GM23248 (cell line): ENCODE measurements at regions not wholly inside any gene's neighbourhood (a gene's known extent, or its start where the extent isn't known, plus 50 kb on each side); places are given as distances from the start of the nearest gene placed in this dataset.

Experiments
- EZH2 ChIP-seq: fragments of 200-600 bp; sonication (generic); IDR thresholded peaks from 2 replicates; pipeline ENCODE4 v1.6.1; 2018; ENCODE audit warnings: antibody characterized with exemption, mild to moderate bottlenecking; ENCODE audit not compliant: insufficient read depth, poor library complexity, severe bottlenecking
- EZH2phosphoT487 ChIP-seq: fragments of 200-600 bp; sonication (generic); IDR thresholded peaks from 2 replicates; pipeline ENCODE4 v1.6.1; 2018; ENCODE audit warnings: antibody characterized with exemption, moderate library complexity, mild to moderate bottlenecking, low read depth; ENCODE audit not compliant: insufficient read depth

DNA sequence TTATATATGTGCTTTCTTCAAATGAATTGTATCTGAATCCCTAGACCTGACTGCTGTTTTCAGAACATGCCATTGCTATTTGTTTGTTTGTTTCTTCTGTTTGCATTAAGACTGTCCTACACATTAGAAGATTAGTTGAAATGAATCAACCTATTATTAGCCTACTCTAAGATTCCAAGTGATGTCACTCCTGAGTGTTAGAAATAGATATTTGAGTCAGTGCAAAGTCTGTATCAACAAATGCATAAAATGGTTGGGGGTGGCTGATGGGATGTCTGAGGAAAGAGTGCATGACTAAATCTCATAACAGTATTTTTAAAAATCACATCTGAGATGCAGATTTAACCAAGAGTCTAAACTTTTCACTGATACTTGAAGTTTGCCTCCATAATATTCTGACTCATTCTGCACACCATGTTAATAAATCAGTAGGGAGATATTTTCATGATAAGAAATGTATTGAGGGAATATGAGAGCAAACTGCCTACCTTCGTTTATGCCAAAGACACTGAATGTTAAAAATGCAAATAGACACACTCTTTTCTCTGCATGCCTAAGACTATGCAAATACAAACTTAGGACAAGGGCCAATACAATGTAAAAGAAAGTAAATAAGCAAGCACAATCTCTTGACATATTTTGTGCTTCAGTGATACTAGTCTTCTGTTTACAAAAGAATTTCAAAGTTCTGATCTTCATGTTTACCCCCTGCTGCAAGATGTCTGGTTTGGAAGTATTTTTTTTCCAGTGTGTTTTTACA, 253.3 kb downstream of the LIG4 start:
- TF ChIP-seq EZH2phosphoT487 (no peak), EZH2 (no peak)
